HG02870 (cell line): ENCODE measurements at regions not wholly inside any gene's neighbourhood (a gene's known extent, or its start where the extent isn't known, plus 50 kb on each side); places are given as distances from the start of the nearest gene placed in this dataset.
A peak's percentile ranks its signal among the peaks of the same experiment; 100 is the strongest.

Source experiments
- ATAC-seq: cut with Tn5 transposase; IDR thresholded peaks from one replicate; pipeline ENCODE4 v1.9.1; 2021; ENCODE audit warnings: mild to moderate bottlenecking, moderate library complexity; ENCODE audit not compliant: unreplicated experiment

- ATAC-seq = no peak
Observed at GRCh38 chr2:209334188-209335017, 89.4 kb upstream of the MAP2 start.

- no peak for ATAC-seq
Observed at GRCh38 chr2:209340522-209340921, 83.3 kb upstream of the MAP2 start.

GRCh38 chr2:209344349-209344748, 79.5 kb upstream of the MAP2 start:
- ATAC-seq = no peak

- no peak for ATAC-seq
Observed at GRCh38 chr2:209348433-209348832, 75.4 kb upstream of the MAP2 start.

- no peak for ATAC-seq
Observed at GRCh38 chr2:209351636-209352035, 72.2 kb upstream of the MAP2 start.

GRCh38 chr2:209358992-209359391, 64.9 kb upstream of the MAP2 start:
- ATAC-seq = no peak

- ATAC-seq = no peak
Observed at GRCh38 chr2:209367075-209367747, 56.6 kb upstream of the MAP2 start.

GRCh38 chr2:209368406-209368805, 55.4 kb upstream of the MAP2 start:
- ATAC-seq = no peak

- ATAC-seq = peak; percentile 45
Observed at GRCh38 chr2:209368914-209369313, 54.9 kb upstream of the MAP2 start.

GRCh38 chr2:209369656-209370055, 54.2 kb upstream of the MAP2 start:
- ATAC-seq = no peak

- ATAC-seq = no peak
Observed at GRCh38 chr2:209371407-209371806, 52.4 kb upstream of the MAP2 start.
